OCI-LY3 (cell line): ENCODE measurements at regions not wholly inside any gene's neighbourhood (a gene's known extent, or its start where the extent isn't known, plus 50 kb on each side); places are given as distances from the start of the nearest gene placed in this dataset.

Experiments used
- H2AFZ ChIP-seq: fragments of 200-600, 300-600 bp; shearing (Covaris generic); 2 replicates; pipeline ENCODE4 v1.6.0; 2014; ENCODE audit warnings: antibody characterized with exemption, low read depth, low read length
- H3K27ac ChIP-seq: fragments of 200-600, 300-600 bp; sonication (generic); 2 replicates; pipeline ENCODE4 v1.5.1; 2014; ENCODE audit warnings: mild to moderate bottlenecking, low read length, moderate library complexity, mixed read lengths
- H3K27me3 ChIP-seq: fragments of 200-600, 300-600 bp; sonication (generic); 2 replicates; pipeline ENCODE4 v1.6.1; 2014; ENCODE audit warnings: low read depth, low read length, mixed read lengths
- H3K36me3 ChIP-seq: fragments of 200-600, 300-600 bp; sonication (generic); replicated peaks from 2 replicates; pipeline ENCODE3; 2014; ENCODE audit warnings: low read depth, low read length, mixed read lengths
- H3K4me1 ChIP-seq: fragments of 300-600, 200-600 bp; sonication (generic); 2 replicates; pipeline ENCODE4 v1.6.1; 2014; ENCODE audit warnings: low read length, mixed read lengths
- H3K4me2 ChIP-seq: fragments of 200-600, 300-600 bp; sonication (generic); 2 replicates; pipeline ENCODE4 v1.6.1; 2014; ENCODE audit warnings: low read length, mixed read lengths
- H3K4me3 ChIP-seq: fragments of 300-600, 200-600 bp; sonication (generic); 2 replicates; pipeline ENCODE4 v1.5.1; 2014; ENCODE audit warnings: antibody characterized with exemption, mild to moderate bottlenecking, low read length, moderate library complexity
- H3K79me2 ChIP-seq: fragments of 300-600, 200-600 bp; shearing (Covaris generic); 2 replicates; pipeline ENCODE4 v1.6.1; 2014; ENCODE audit warnings: mild to moderate bottlenecking, low read length, mixed read lengths
- H3K9ac ChIP-seq: fragments of 300-600, 200-600 bp; shearing (Covaris generic); 2 replicates; pipeline ENCODE4 v1.6.0; 2014; ENCODE audit warnings: mild to moderate bottlenecking, low read length, moderate library complexity
- H3K9me3 ChIP-seq: fragments of 200-600, 300-600 bp; shearing (Covaris generic); 2 replicates; pipeline ENCODE4 v1.6.1; 2014; ENCODE audit warnings: low read length, mixed read lengths; ENCODE audit not compliant: insufficient read depth
- H4K20me1 ChIP-seq: fragments of 200-600, 300-600 bp; sonication (generic); 2 replicates; pipeline ENCODE4 v1.6.1; 2016; ENCODE audit warnings: low read length, mixed read lengths; ENCODE audit not compliant: insufficient read depth
- CTCF ChIP-seq: fragments of 200-600, 300-600 bp; sonication (generic); IDR thresholded peaks from 2 replicates; pipeline ENCODE4 v1.5.1; 2014; ENCODE audit warnings: antibody characterized with exemption, low read length, low read depth
- EZH2phosphoT487 ChIP-seq: fragments of 200-600 bp; shearing (Covaris generic); IDR thresholded peaks from 2 replicates; pipeline ENCODE4 v1.6.1; 2018; ENCODE audit warnings: antibody characterized with exemption, mixed run types, low read depth

- no peak overlapping the region for H2AFZ ChIP-seq
- peaks cover 9% of the 10 kb centered on the region for H3K4me1 ChIP-seq
- TF ChIP-seq EZH2phosphoT487 (no peak), CTCF (no peak)
- no peaks in the 10 kb centered on the region for H3K36me3 ChIP-seq
- H3K9me3 ChIP-seq: no peaks in the 10 kb centered on the region
- H3K4me2 ChIP-seq: no peak overlapping the region
- H3K27ac ChIP-seq: no peak overlapping the region
- no peak overlapping the region for H3K9ac ChIP-seq
- no peaks in the 10 kb centered on the region for H3K27me3 ChIP-seq
- no peak overlapping the region for H3K4me3 ChIP-seq
- H3K79me2 ChIP-seq: no peaks in the 10 kb centered on the region
- H4K20me1 ChIP-seq: no peaks in the 10 kb centered on the region
Measured at GRCh38 chr3:25019506-25019905, 408.6 kb upstream of the RARB start.

GRCh38 chr3:25021816-25022215 is 406.2 kb upstream of the RARB start:
- Histone ChIP-seq H4K20me1 (no peaks in the 10 kb centered on the region), H3K27ac (no peak overlapping the region), H3K9me3 (no peaks in the 10 kb centered on the region), H3K4me2 (no peak overlapping the region), H2AFZ (no peak overlapping the region), H3K9ac (no peak overlapping the region), H3K79me2 (no peaks in the 10 kb centered on the region), H3K4me3 (no peak overlapping the region), H3K36me3 (no peaks in the 10 kb centered on the region), H3K27me3 (no peaks in the 10 kb centered on the region), H3K4me1 (peaks cover 9% of the 10 kb centered on the region)
- TF ChIP-seq EZH2phosphoT487 (no peak), CTCF (peak; percentile 60)

- no peak overlapping the region for H2AFZ ChIP-seq
- H3K4me1 ChIP-seq: peaks cover 14% of the 10 kb centered on the region
- no peaks in the 10 kb centered on the region for H4K20me1 ChIP-seq
- TF ChIP-seq EZH2phosphoT487 (no peak), CTCF (no peak)
- no peaks in the 10 kb centered on the region for H3K9me3 ChIP-seq
- no peak overlapping the region for H3K27ac ChIP-seq
- H3K27me3 ChIP-seq: no peaks in the 10 kb centered on the region
- H3K36me3 ChIP-seq: no peaks in the 10 kb centered on the region
- H3K4me2 ChIP-seq: no peak overlapping the region
- H3K79me2 ChIP-seq: no peaks in the 10 kb centered on the region
- no peak overlapping the region for H3K9ac ChIP-seq
- H3K4me3 ChIP-seq: no peak overlapping the region
Measured at GRCh38 chr3:25023876-25024275, 404.2 kb upstream of the RARB start.

GRCh38 chr3:25025236-25025635 is 402.8 kb upstream of the RARB start:
- no peaks in the 10 kb centered on the region for H3K79me2 ChIP-seq
- no peak overlapping the region for H2AFZ ChIP-seq
- no peaks in the 10 kb centered on the region for H3K36me3 ChIP-seq
- H3K9me3 ChIP-seq: no peaks in the 10 kb centered on the region
- no peak overlapping the region for H3K4me3 ChIP-seq
- no peaks in the 10 kb centered on the region for H3K27me3 ChIP-seq
- no peak overlapping the region for H3K27ac ChIP-seq
- H3K4me1 ChIP-seq: peaks cover 8% of the 10 kb centered on the region
- no peaks in the 10 kb centered on the region for H4K20me1 ChIP-seq
- no peak overlapping the region for H3K9ac ChIP-seq
- TF ChIP-seq CTCF (no peak), EZH2phosphoT487 (no peak)
- H3K4me2 ChIP-seq: no peak overlapping the region
